ENCODE measurements at regions not wholly inside any gene's neighbourhood (a gene's known extent, or its start where the extent isn't known, plus 50 kb on each side); places are given as distances from the start of the nearest gene placed in this dataset.

GRCh38 chr15:54812383-54812782 is 384.4 kb downstream of the RSL24D1 start:
- H3K9me2 ChIP-seq (replicated peaks; ENCODE audit: low read length) = no peaks in the 10 kb centered on the region
- no peaks in the 10 kb centered on the region for H3K27me3 ChIP-seq (ENCODE audit: low read length)
- no peak for DNase-seq
- no peak for ATAC-seq
- no peak overlapping the region for H3K27ac ChIP-seq (ENCODE audit: low read length)
- intact Hi-C loops (cut with micrococcal nuclease) = no loop called here
- BruUV-seq (replicated peaks) = no TSS peak
- TF ChIP-seq CTCF (conservative IDR thresholded peaks at IDR 0.05; ENCODE audit: low read depth, low read length) (no peak), EZH2 (IDR thresholded peaks at IDR 0.05; ENCODE audit: low read length, unreplicated experiment) (no peak), EZH2phosphoT487 (IDR thresholded peaks at IDR 0.05; ENCODE audit: borderline replicate concordance, low read length) (no peak)
- H3K4me1 ChIP-seq (ENCODE audit: insufficient read depth, low read length) = no peaks in the 10 kb centered on the region
- ChIA-PET CTCF (no interaction called here), POLR2A (ENCODE audit: unreplicated experiment) (no interaction called here)
- H2AFZ ChIP-seq (ENCODE audit: low read length) = no peak overlapping the region
- no peaks in the 10 kb centered on the region for H4K20me1 ChIP-seq (ENCODE audit: low read length)
- H3K9me3 ChIP-seq (ENCODE audit: low read length) = no peaks in the 10 kb centered on the region
- H3K9ac ChIP-seq (ENCODE audit: low read length) = no peak overlapping the region
- H3K4me3 ChIP-seq (ENCODE audit: low read length) = no peak overlapping the region
- H3F3A ChIP-seq (ENCODE audit: low read length, unreplicated experiment) = no peaks in the 10 kb centered on the region
- H3K79me2 ChIP-seq (ENCODE audit: low read length) = no peaks in the 10 kb centered on the region
- H3K4me2 ChIP-seq (ENCODE audit: low read length) = no peak overlapping the region
- no peaks in the 10 kb centered on the region for H3K36me3 ChIP-seq (ENCODE audit: low read depth, low read length)

- POLR2A ChIA-PET (ENCODE audit: unreplicated experiment) = no interaction called here
- no peak for ATAC-seq
- H3K9ac ChIP-seq (ENCODE audit: low read length) = no peak overlapping the region
- no peak overlapping the region for H3K4me2 ChIP-seq (ENCODE audit: low read length)
- TF ChIP-seq CTCF (conservative IDR thresholded peaks at IDR 0.05; ENCODE audit: low read depth, low read length) = no peak
- TF ChIP-seq EZH2 (IDR thresholded peaks at IDR 0.05; ENCODE audit: low read length, unreplicated experiment) = no peak
- TF ChIP-seq EZH2phosphoT487 (IDR thresholded peaks at IDR 0.05; ENCODE audit: borderline replicate concordance, low read length) = no peak
- no peaks in the 10 kb centered on the region for H3K9me3 ChIP-seq (ENCODE audit: low read length)
- DNase-seq = no peak
- CTCF ChIA-PET = no interaction called here
- H3K9me2 ChIP-seq (replicated peaks; ENCODE audit: low read length) = no peaks in the 10 kb centered on the region
- H3K27me3 ChIP-seq (ENCODE audit: low read length) = no peaks in the 10 kb centered on the region
- no peak overlapping the region for H3K27ac ChIP-seq (ENCODE audit: low read length)
- intact Hi-C loops (cut with micrococcal nuclease) = no loop called here
- no peaks in the 10 kb centered on the region for H3K36me3 ChIP-seq (ENCODE audit: low read depth, low read length)
- H3K4me1 ChIP-seq (ENCODE audit: insufficient read depth, low read length) = no peaks in the 10 kb centered on the region
- H3F3A ChIP-seq (ENCODE audit: low read length, unreplicated experiment) = no peaks in the 10 kb centered on the region
- H3K4me3 ChIP-seq (ENCODE audit: low read length) = no peak overlapping the region
- H4K20me1 ChIP-seq (ENCODE audit: low read length) = no peaks in the 10 kb centered on the region
- H3K79me2 ChIP-seq (ENCODE audit: low read length) = no peaks in the 10 kb centered on the region
- no peak overlapping the region for H2AFZ ChIP-seq (ENCODE audit: low read length)
- no TSS peak for BruUV-seq (replicated peaks)
These were observed 386.2 kb downstream of the RSL24D1 start for GRCh38 chr15:54810496-54810895.

- no peak for TF ChIP-seq CTCF (conservative IDR thresholded peaks at IDR 0.05; ENCODE audit: low read depth, low read length)
- no peak for TF ChIP-seq EZH2phosphoT487 (IDR thresholded peaks at IDR 0.05; ENCODE audit: borderline replicate concordance, low read length)
- no peak for TF ChIP-seq EZH2 (IDR thresholded peaks at IDR 0.05; ENCODE audit: low read length, unreplicated experiment)
- ATAC-seq (no peak), DNase-seq (no peak)
- Histone ChIP-seq H3K27me3 (ENCODE audit: low read length) (no peaks in the 10 kb centered on the region), H3K79me2 (ENCODE audit: low read length) (no peaks in the 10 kb centered on the region), H3K4me1 (ENCODE audit: insufficient read depth, low read length) (no peaks in the 10 kb centered on the region), H3K9ac (ENCODE audit: low read length) (no peak overlapping the region), H4K20me1 (ENCODE audit: low read length) (no peaks in the 10 kb centered on the region), H3K9me2 (replicated peaks; ENCODE audit: low read length) (no peaks in the 10 kb centered on the region), H2AFZ (ENCODE audit: low read length) (no peak overlapping the region), H3K27ac (ENCODE audit: low read length) (no peak overlapping the region), H3K4me2 (ENCODE audit: low read length) (no peak overlapping the region), H3K9me3 (ENCODE audit: low read length) (no peaks in the 10 kb centered on the region), H3F3A (ENCODE audit: low read length, unreplicated experiment) (no peaks in the 10 kb centered on the region), H3K36me3 (ENCODE audit: low read depth, low read length) (no peaks in the 10 kb centered on the region), H3K4me3 (ENCODE audit: low read length) (no peak overlapping the region)
- POLR2A ChIA-PET (ENCODE audit: unreplicated experiment) = no interaction called here
- no TSS peak for BruUV-seq (replicated peaks)
- CTCF ChIA-PET = no interaction called here
- intact Hi-C loops (cut with micrococcal nuclease) = no loop called here
These were observed 386.7 kb downstream of the RSL24D1 start for GRCh38 chr15:54810031-54810430.
